ENCODE measurements at regions not wholly inside any gene's neighbourhood (a gene's known extent, or its start where the extent isn't known, plus 50 kb on each side); places are given as distances from the start of the nearest gene placed in this dataset.

DNA sequence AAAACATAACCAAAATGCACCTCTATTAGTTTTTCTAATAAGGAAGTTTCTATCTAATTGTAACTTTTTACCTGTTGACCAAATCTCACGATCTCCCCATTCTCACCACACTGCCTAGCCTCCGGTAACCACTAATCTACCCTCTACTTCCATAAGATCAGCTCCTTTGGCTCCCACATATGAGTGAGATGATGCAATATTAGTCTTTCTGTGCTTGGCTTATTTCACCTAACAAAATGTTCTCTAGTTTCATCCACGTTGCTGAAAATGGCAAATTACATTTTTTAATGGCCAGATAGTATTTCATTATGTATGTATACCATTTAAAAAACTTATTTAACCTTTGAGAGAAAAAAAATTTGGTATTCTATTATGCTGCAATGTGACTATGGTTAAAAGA, 379.0 kb upstream of the NXPH2 start:
- DNase-seq (ENCODE audit: low spot score), result no peak

DNA sequence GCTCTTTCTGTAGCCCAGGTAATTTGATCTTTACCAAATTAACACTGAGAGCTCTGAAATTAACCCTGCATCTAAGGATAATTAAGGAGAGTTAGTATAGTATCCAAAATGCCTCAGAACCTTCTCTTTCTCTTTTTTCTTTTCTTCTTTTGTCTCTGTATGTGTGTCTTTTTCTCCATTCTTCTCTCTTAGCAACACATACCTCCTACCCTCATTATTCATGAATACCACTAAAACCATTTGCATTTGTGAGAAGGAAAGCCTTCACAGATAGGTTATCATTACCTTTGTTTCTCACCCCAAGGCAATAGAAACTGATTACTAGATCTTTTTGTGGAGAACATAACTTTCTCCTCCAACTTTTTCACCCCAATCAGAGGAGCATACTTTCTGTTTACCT, 376.5 kb upstream of the NXPH2 start:
- no peak for DNase-seq (ENCODE audit: low spot score)

- DNase-seq (ENCODE audit: low spot score), result no peak
Measured at GRCh38 chr2:139155991-139156390, 375.8 kb upstream of the NXPH2 start.

DNA sequence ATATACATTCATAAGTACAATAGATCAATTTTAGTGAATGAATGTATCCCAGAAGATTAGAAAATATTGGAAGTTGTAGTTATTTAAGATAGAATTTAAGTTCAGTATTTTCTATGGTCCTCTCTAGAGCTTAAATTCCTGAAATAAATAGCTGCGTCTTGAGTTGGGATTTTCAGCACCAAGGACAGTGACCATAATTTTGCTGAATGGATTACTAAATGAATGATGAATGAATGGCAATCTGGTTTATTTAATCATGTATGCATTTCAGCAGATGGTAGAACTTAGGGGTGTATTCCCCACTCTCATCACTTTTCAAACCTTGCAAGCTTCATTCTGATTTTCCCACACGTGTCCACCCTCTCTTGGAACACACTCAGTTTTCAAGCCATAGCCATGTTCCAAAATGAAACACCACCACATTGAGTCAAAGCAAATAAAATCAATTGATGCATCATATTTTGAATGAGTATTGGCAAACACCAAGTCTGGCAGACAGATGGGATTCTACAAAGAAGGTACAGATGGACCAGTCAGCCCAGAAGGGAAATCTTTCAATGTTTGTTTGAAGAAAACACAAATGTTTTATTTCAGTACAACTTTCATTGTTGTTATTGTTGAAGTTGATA, 362.2 kb upstream of the NXPH2 start:
- peak; percentile 4 for DNase-seq (ENCODE audit: low spot score)

GRCh38 chr2:139124271-139124670, 344.1 kb upstream of the NXPH2 start:
- no peak for DNase-seq (ENCODE audit: low spot score)

DNA sequence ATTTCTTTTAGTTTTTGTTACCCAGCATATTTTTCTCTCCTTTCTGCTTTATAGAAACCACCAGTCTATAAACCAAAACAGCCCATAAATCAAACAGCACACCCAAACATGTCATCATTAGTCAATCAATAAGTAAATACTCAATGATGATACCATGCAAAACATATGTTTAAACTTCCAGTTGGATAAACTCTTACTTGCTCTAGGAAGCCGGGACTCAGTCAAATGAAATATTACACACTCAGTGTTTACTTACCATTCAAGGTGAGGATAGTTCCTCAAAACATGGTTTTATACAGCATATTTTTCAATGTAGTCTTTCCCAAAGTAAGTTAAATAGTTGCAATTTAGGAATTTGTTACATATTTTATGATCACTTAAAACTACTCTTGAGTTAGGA, 343.6 kb upstream of the NXPH2 start:
- DNase-seq (ENCODE audit: low spot score), result no peak

DNA sequence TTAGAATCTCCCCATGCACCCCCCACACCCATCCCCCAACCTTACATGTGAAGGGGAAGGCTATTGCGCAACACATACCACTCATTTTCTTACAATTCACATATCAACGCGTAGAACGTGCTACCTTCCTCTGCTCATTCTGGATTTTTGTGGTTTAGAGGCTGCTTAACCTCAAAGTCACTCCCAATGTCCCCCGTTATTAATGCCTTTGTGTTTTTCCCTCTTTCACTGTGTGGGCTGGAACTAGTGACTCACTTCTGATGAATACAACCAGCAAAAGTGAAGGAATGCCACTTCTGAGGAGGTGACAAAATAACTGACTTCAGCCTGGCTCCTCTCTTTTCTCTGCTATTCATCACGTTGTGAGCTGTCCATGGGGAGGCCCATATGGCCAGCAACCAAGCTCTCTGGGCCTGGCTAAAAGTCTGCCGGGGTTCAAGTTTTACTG, 342.5 kb upstream of the NXPH2 start:
- no peak for DNase-seq (ENCODE audit: low spot score)

GRCh38 chr2:139099721-139100120, 319.5 kb upstream of the NXPH2 start:
- DNase-seq (ENCODE audit: low spot score), result no peak

- DNase-seq (ENCODE audit: low spot score), result no peak
Measured at GRCh38 chr2:139098961-139099360, 318.8 kb upstream of the NXPH2 start.

- no peak for DNase-seq (ENCODE audit: low spot score)
Measured at GRCh38 chr2:139083121-139083520, 302.9 kb upstream of the NXPH2 start.

- DNase-seq (ENCODE audit: low spot score), result no peak
Measured at GRCh38 chr2:139080244-139080643, 300.1 kb upstream of the NXPH2 start.

DNA sequence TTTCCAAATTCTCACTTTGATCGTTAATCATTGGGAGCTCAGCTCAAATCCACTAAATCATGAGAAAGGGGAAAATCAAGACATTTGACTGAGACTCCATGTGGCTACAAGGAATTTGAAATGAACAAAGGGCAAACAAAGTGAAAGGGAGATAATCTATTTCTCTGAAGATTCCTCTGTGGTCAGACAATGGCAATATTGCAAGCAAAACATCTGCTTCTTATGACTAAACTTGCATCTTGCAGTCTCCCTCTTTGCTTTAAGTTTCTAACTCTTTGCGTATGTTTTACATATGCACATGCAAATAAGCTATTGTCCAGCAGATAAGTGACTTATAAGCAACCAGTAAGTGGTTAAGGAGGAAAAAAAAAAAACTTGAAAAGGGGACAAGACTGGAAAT, 299.1 kb upstream of the NXPH2 start:
- no peak for DNase-seq (ENCODE audit: low spot score)

- no peak for DNase-seq (ENCODE audit: low spot score)
Measured at GRCh38 chr2:139078376-139078775, 298.2 kb upstream of the NXPH2 start.

DNA sequence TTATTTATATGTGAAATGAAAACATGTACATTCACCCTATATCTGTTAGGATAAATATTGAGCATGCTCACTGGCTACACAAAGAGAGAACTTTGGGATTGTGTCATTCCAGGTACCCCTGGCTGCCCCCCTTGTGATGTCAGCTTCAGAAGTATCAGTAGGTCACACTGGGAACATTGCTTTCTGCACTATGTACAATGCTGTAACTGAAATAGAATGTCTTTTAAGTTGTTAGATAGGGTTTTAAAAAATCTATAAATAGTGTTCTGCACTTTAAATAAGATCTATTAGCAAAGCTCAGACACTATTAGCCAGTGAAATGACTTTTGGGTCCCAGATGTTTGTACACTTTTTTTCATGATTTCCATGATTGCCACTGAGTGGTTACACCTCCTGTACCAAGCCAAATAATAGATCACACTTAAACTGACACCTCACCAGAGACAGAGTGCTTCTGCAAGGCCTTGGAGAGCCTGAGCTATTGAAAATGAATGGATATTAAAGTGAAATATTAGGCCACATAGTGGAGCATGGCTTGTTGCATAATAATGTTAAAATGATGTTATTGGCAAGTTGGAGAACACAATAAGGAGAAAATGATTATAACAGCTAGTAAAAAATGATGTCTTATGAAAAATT, 297.0 kb upstream of the NXPH2 start:
- DNase-seq (ENCODE audit: low spot score), result no peak

DNA sequence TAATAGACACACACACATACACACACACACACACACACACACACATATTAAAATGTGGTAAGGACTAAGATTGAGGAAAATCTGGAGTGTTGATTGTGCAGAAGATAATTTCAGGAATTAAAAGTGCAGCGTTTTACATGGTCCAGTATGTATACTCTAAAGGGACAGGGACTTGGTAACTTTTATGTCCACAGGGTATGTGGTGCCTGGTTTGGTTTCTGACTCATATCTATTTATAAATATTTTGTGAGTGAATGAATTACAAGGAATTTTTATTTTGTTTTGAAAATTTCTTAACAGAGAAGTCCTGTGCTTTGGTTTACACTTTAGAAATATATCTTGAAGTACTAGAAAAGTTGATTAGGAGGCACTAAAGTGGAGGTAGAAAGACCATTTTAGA, 287.7 kb upstream of the NXPH2 start:
- DNase-seq (ENCODE audit: low spot score), result no peak

GRCh38 chr2:139067072-139067471, 286.9 kb upstream of the NXPH2 start:
- DNase-seq (ENCODE audit: low spot score), result no peak

- no peak for DNase-seq (ENCODE audit: low spot score)
Measured at GRCh38 chr2:139064159-139064558, 284.0 kb upstream of the NXPH2 start.

GRCh38 chr2:139059617-139060016, 279.4 kb upstream of the NXPH2 start:
- no peak for DNase-seq (ENCODE audit: low spot score)

GRCh38 chr2:139055202-139055601, 275.0 kb upstream of the NXPH2 start:
- no peak for DNase-seq (ENCODE audit: low spot score)

DNA sequence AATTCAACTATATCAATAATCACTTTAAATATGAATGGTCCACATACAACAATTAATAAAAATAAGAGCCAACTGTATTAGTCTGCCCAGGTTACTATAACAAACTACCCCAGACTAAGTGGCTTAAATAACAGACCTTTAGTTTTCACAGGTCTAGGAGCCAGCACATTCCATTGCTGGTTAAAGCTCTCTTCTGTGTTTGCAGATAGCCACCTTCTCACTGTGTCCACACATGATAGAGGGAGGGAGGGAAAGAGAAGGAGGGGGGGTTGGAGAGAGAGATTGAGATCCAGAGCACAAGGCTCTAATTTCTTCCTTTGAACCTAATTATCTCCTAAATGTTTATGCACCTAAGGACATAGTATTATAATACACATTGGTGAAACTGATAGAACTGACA, 267.8 kb upstream of the NXPH2 start:
- DNase-seq (ENCODE audit: low spot score), result no peak

DNA sequence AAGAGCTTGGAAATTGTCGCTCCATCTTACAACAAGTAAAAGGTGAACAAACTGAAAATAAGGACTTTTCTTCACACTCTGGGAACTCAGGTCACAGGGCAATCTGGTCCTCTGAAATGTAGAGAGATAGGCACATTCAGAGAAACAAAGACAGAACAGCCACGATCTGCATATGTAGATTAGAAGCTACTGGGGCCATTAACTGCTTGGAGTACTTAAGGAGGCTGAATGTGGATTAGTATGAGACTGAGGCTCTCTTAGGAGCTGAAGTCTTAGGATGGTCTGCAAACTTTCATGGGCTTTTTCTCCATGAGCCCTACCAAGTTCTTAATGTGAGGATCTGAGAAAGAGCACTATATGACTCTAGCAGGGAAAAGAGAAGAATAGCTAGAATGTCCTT, 265.3 kb upstream of the NXPH2 start:
- no peak for DNase-seq (ENCODE audit: low spot score)

GRCh38 chr2:139034064-139034463, 253.9 kb upstream of the NXPH2 start:
- DNase-seq (ENCODE audit: low spot score), result no peak

DNA sequence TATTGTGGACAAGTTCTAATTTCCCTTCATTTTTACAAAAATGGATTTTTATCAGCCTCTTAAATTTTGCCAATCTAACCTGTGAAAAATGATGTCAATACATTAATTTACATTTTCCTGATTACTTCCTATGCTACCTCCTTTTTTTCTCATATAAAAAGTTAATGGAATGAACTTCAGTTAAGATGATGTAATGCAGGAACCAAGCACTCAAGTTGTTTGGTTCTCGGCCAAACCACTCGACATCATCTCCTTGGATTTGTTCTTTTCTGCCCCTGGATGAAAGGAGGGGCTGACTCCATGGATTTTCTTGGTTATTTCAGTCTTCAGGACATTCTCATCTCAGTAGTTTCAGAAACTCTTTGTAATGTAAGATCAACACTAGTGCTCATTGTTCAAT, 253.1 kb upstream of the NXPH2 start:
- no peak for DNase-seq (ENCODE audit: low spot score)

GRCh38 chr2:139031722-139032121, 251.5 kb upstream of the NXPH2 start:
- peak; percentile 23 for DNase-seq (ENCODE audit: low spot score)

Data from HuH-7 (cell line).